ENCODE measurements at regions not wholly inside any gene's neighbourhood (a gene's known extent, or its start where the extent isn't known, plus 50 kb on each side); places are given as distances from the start of the nearest gene placed in this dataset.

- TF ChIP-seq CTCF (IDR thresholded peaks at IDR 0.05) (no peak), POLR2A (IDR thresholded peaks at IDR 0.05) (no peak)
Observed at GRCh38 chr16:13573903-13574302, 346.1 kb upstream of the ERCC4 start.
